OCI-LY7 (cell line): ENCODE measurements at regions not wholly inside any gene's neighbourhood (a gene's known extent, or its start where the extent isn't known, plus 50 kb on each side); places are given as distances from the start of the nearest gene placed in this dataset.

Experiments
- BruUV-seq: library from RNA; stranded (reverse); fragments of 400-500 nt; replicated peaks from 2 replicates; lab custom pipeline; 2021; lab: Mats Ljungman, UMichigan
- CTCF ChIA-PET: fragments of 300-600 bp; sonication (Branson Sonifier 250); formaldehyde crosslinking; loops from one replicate; lab custom pipeline; 2022; ENCODE audit warnings: antibody characterized with exemption; ENCODE audit not compliant: unreplicated experiment; lab: Charles Lee
- POLR2A ChIA-PET: fragments of 300-600 bp; sonication (Branson Sonifier 250); formaldehyde crosslinking; loops from one replicate; lab custom pipeline; 2022; ENCODE audit warnings: antibody characterized with exemption; lab: Charles Lee
- DNase-seq: peaks from one replicate; pipeline ENCODE4 v3.0.0-alpha.2; 2015; ENCODE audit warnings: low spot score
- H2AFZ ChIP-seq: fragments of 200-600 bp; sonication (generic), shearing (Covaris generic); 2 replicates; pipeline ENCODE4 v1.6.1; 2014; ENCODE audit warnings: mild to moderate bottlenecking, antibody characterized with exemption, low read length, moderate library complexity
- H3K27ac ChIP-seq: fragments of 200-600 bp; sonication (generic); 2 replicates; pipeline ENCODE4 v1.5.1; 2014; ENCODE audit warnings: mixed run types, low read depth, mild to moderate bottlenecking, moderate library complexity, low read length, inconsistent platforms; ENCODE audit not compliant: poor library complexity, severe bottlenecking
- H3K36me3 ChIP-seq: fragments of 200-600 bp; sonication (generic); 2 replicates; pipeline ENCODE4 v1.6.1; 2014; ENCODE audit warnings: mild to moderate bottlenecking, antibody characterized with exemption, low read length, moderate library complexity, mixed read lengths; ENCODE audit not compliant: insufficient read depth
- H3K4me1 ChIP-seq: fragments of 200-600 bp; sonication (generic); 2 replicates; pipeline ENCODE4 v1.5.1; 2014; ENCODE audit warnings: mild to moderate bottlenecking, low read length; ENCODE audit not compliant: insufficient read depth, poor library complexity, severe bottlenecking
- H3K4me2 ChIP-seq: fragments of 200-600 bp; sonication (generic); 2 replicates; pipeline ENCODE4 v1.6.1; 2014; ENCODE audit warnings: mild to moderate bottlenecking, low read length
- H3K4me3 ChIP-seq: fragments of 200-600 bp; sonication (generic); 2 replicates; pipeline ENCODE4 v1.5.1; 2014; ENCODE audit warnings: mild to moderate bottlenecking, low read depth, low read length; ENCODE audit not compliant: poor library complexity, severe bottlenecking
- H3K79me2 ChIP-seq: fragments of 200-600 bp; sonication (generic); 2 replicates; pipeline ENCODE4 v1.6.1; 2016; ENCODE audit warnings: low read depth, mild to moderate bottlenecking, low read length, moderate library complexity, mixed read lengths; ENCODE audit not compliant: insufficient read depth
- H3K9me2 ChIP-seq: fragments of 200-600 bp; sonication (generic); 2 replicates; pipeline ENCODE4 v1.6.1; 2016; ENCODE audit warnings: mild to moderate bottlenecking, low read length, mixed read lengths; ENCODE audit not compliant: insufficient read depth
- H3K9me3 ChIP-seq: fragments of 200-600 bp; sonication (generic); 2 replicates; pipeline ENCODE4 v1.6.1; 2014; ENCODE audit warnings: mild to moderate bottlenecking, mixed run types, low read length, mixed read lengths
- H4K20me1 ChIP-seq: fragments of 200-600 bp; sonication (generic); 2 replicates; pipeline ENCODE4 v1.6.1; 2014; ENCODE audit warnings: mild to moderate bottlenecking, antibody characterized with exemption, low read length, moderate library complexity, mixed read lengths; ENCODE audit not compliant: insufficient read depth
- CTCF ChIP-seq: fragments of 200-600 bp; sonication (generic); conservative IDR thresholded peaks from 2 replicates; pipeline ENCODE4 v1.5.1; 2014; ENCODE audit warnings: mild to moderate bottlenecking, antibody characterized with exemption, low read length, moderate library complexity, mixed read lengths
- EZH2phosphoT487 ChIP-seq: fragments of 200-600 bp; sonication (generic); IDR thresholded peaks from 2 replicates; pipeline ENCODE4 v1.6.1; 2018; ENCODE audit warnings: low read depth, borderline replicate concordance, mild to moderate bottlenecking, mixed run types, antibody characterized with exemption, low read length, moderate library complexity, mixed read lengths
- intact Hi-C: fragments of 100-400 bp; cut with micrococcal nuclease; formaldehyde crosslinking; loops from one replicate; pipeline ENCODE4 v1.10.0; 2022; ENCODE audit not compliant: unreplicated experiment

- Histone ChIP-seq H4K20me1 (no peaks in the 10 kb centered on the region), H3K4me3 (no peak overlapping the region), H3K4me2 (no peak overlapping the region), H3K9me3 (no peaks in the 10 kb centered on the region), H3K27ac (no peak overlapping the region), H2AFZ (no peak overlapping the region), H3K36me3 (no peaks in the 10 kb centered on the region), H3K79me2 (no peaks in the 10 kb centered on the region), H3K4me1 (no peaks in the 10 kb centered on the region), H3K9me2 (no peaks in the 10 kb centered on the region)
- POLR2A ChIA-PET: no interaction called here
- DNase-seq: no peak
- CTCF ChIA-PET: no interaction called here
- intact Hi-C loops: no loop called here
- TF ChIP-seq EZH2phosphoT487 (no peak), CTCF (no peak)
- BruUV-seq: no TSS peak
These were observed 385.7 kb upstream of the IRX1 start for GRCh38 chr5:3209918-3210317.

GRCh38 chr5:3202570-3202969 is 393.1 kb upstream of the IRX1 start:
- ChIA-PET POLR2A (no interaction called here), CTCF (no interaction called here)
- BruUV-seq: no TSS peak

DNA sequence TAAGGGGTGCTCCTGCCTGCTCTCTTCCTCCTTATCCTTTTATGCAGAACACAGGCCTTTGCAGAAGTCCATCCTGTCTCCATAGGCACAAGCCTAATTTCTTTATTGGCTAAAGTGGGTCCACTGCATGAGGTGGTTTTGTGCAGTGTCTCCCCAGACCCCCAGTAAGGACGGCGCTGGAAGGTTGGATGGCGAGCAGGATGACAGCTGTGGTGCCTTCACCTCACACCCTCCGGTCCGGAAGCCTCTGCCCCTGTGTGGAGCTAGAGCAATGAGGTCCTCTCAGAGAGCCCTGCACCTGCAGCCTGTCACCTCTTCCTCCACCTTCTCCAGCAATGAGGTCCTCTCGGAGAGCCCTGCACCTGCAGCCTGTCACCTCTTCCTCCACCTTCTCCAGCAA is 393.7 kb upstream of the IRX1 start:
- H3K4me2 ChIP-seq: no peak overlapping the region
- no TSS peak for BruUV-seq
- no peaks in the 10 kb centered on the region for H3K9me3 ChIP-seq
- H2AFZ ChIP-seq: no peak overlapping the region
- H3K79me2 ChIP-seq: no peaks in the 10 kb centered on the region
- ChIA-PET POLR2A (no interaction called here), CTCF (no interaction called here)
- H3K27ac ChIP-seq: no peak overlapping the region
- no peaks in the 10 kb centered on the region for H4K20me1 ChIP-seq
- H3K9me2 ChIP-seq: no peaks in the 10 kb centered on the region
- no peak for TF ChIP-seq EZH2phosphoT487
- no peak for TF ChIP-seq CTCF
- no peaks in the 10 kb centered on the region for H3K4me1 ChIP-seq
- H3K36me3 ChIP-seq: no peaks in the 10 kb centered on the region
- intact Hi-C loops: no loop called here
- no peak for DNase-seq
- H3K4me3 ChIP-seq: no peak overlapping the region

More at GRCh38 chr5:3202570-3202969, 393.1 kb upstream of the IRX1 start:
- Histone ChIP-seq H2AFZ (no peak overlapping the region), H3K4me2 (no peak overlapping the region), H3K9me2 (no peaks in the 10 kb centered on the region), H3K4me3 (no peak overlapping the region), H3K9me3 (no peaks in the 10 kb centered on the region), H3K79me2 (no peaks in the 10 kb centered on the region), H3K27ac (no peak overlapping the region), H3K4me1 (no peaks in the 10 kb centered on the region), H4K20me1 (no peaks in the 10 kb centered on the region), H3K36me3 (no peaks in the 10 kb centered on the region)
- no peak for DNase-seq
- intact Hi-C loops: no loop called here
- TF ChIP-seq CTCF (no peak), EZH2phosphoT487 (no peak)
